ENCODE measurements at regions not wholly inside any gene's neighbourhood (a gene's known extent, or its start where the extent isn't known, plus 50 kb on each side); places are given as distances from the start of the nearest gene placed in this dataset.

DNA sequence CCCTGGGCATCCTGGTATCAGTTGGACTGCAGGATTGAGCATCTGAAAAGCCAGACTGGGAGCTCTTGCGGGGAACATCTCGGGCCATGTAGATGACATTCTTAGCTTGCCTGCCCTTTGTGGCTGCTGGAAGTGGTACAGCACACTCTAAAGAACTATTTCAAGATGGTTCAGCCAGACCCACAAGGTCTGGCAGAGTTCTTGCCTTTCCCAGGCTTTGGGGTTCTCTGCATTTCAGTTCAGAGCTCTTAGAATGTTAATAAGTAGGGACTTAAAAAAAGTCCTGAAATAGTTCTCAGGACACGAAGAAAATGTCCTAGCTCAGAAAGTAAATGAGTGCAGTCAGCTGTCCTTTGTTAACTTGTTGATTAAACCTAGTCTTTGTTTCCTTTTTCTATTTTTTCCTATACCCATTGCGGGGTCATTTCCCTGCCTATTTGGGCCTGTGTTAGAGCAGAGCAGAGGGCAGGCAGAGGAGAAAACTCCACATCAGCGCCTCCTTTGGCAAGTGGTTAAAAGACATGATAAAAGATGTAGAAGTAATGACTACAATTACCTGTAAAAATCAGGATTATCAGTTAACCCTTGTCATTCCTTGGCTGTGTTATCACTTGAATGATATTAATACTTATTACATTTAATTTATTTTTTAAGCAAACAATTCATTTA is 291.5 kb downstream of the ZSWIM6 start:
- intact Hi-C loops (cut with DNase I; ENCODE audit: low total_unique reads), result no loop called here
- TF ChIP-seq, protein P1, sequence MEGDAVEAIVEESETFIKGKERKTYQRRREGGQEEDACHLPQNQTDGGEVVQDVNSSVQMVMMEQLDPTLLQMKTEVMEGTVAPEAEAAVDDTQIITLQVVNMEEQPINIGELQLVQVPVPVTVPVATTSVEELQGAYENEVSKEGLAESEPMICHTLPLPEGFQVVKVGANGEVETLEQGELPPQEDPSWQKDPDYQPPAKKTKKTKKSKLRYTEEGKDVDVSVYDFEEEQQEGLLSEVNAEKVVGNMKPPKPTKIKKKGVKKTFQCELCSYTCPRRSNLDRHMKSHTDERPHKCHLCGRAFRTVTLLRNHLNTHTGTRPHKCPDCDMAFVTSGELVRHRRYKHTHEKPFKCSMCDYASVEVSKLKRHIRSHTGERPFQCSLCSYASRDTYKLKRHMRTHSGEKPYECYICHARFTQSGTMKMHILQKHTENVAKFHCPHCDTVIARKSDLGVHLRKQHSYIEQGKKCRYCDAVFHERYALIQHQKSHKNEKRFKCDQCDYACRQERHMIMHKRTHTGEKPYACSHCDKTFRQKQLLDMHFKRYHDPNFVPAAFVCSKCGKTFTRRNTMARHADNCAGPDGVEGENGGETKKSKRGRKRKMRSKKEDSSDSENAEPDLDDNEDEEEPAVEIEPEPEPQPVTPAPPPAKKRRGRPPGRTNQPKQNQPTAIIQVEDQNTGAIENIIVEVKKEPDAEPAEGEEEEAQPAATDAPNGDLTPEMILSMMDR (IDR thresholded peaks at IDR 0.05), result no peak
- DNase-seq, result no peak
- no peaks in the 10 kb centered on the region for H3K27me3 ChIP-seq
- H3K36me3 ChIP-seq, result no peaks in the 10 kb centered on the region
- no peak overlapping the region for H3K4me3 ChIP-seq
- H3K27ac ChIP-seq, result no peak overlapping the region
- H3K4me1 ChIP-seq, result peaks cover 0 to 42% (median 34%) of the 10 kb centered on the region in 4 donors
- H3K9me3 ChIP-seq, result no peaks in the 10 kb centered on the region

DNA sequence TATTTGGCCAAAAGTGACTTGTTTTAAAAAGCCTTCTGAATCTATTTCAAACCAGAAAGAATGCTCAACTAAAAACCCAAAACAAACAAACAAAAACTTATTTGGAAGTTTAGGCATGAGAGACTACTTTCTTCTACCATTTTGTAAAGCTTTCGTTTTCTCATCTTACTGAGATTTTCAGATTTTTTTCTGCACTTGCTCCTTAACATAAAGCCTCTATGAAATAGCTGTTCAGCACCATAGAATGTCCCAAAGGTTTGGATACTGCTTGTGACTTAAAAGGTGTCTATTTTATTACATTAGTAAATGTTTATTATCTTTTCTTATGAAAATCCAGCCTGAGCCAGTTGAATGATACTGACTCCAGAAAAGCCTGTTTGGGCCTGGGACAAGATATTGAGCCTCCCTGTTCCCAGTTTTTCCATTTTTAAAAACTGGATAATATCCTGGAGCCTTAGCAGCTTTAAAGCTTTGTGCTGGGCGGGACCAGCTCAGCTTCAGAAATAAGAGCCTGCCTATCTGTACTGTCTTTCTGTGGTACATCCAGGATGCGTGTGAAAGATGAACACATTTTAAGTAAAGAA is 292.6 kb downstream of the ZSWIM6 start:
- DNase-seq, result no peak
- TF ChIP-seq, protein P1 (IDR thresholded peaks at IDR 0.05), result no peak
- Histone ChIP-seq H3K27ac (no peak overlapping the region), H3K9me3 (no peaks in the 10 kb centered on the region), H3K36me3 (no peaks in the 10 kb centered on the region), H3K27me3 (no peaks in the 10 kb centered on the region), H3K4me3 (no peak overlapping the region), H3K4me1 (peaks cover 0 to 38% (median 31%) of the 10 kb centered on the region in 4 donors)
- intact Hi-C loops (cut with DNase I; ENCODE audit: low total_unique reads), result no loop called here

DNA sequence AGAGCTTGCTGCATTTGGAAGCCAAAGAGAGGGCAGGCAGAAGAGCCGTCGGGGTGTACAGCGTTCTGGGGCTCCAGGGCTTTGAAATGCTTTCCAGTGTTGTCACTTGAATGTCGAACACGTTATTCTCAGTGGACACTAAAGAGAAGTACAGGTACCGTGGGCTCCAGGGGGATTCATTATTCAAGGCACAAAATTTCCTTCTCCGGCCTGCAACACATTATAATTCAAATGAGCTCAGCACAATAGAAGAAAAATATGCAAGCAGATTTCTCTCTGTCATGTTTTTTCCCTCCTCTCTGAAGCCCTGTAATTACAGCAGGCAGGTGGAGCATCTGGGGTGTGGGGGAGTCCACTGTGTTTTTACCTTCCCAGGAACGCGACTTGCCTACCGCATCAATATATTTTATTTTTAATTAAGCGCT is 293.1 kb downstream of the ZSWIM6 start:
- H3K27ac ChIP-seq, result peak overlapping the region; percentile 69 to 78
- H3K4me3 ChIP-seq, result peak overlapping the region; percentile 53 to 75
- DNase-seq, result no peak
- H3K9me3 ChIP-seq, result no peaks in the 10 kb centered on the region
- H3K27me3 ChIP-seq, result no peaks in the 10 kb centered on the region
- intact Hi-C loops (cut with DNase I; ENCODE audit: low total_unique reads), result no loop called here
- TF ChIP-seq, protein P1 (IDR thresholded peaks at IDR 0.05), result no peak
- H3K36me3 ChIP-seq, result no peaks in the 10 kb centered on the region
- peaks cover 0 to 33% (median 26%) of the 10 kb centered on the region in 4 donors for H3K4me1 ChIP-seq

- H3K4me1 ChIP-seq, result peaks cover 0 to 25% (median 18%) of the 10 kb centered on the region in 4 donors
- TF ChIP-seq, protein P1 (IDR thresholded peaks at IDR 0.05), result no peak
Measured at GRCh38 chr5:61625681-61626621, 293.9 kb downstream of the ZSWIM6 start.

GRCh38 chr5:61626639-61627282 is 294.7 kb downstream of the ZSWIM6 start:
- intact Hi-C loops (cut with DNase I; ENCODE audit: low total_unique reads), result no loop called here
- TF ChIP-seq, protein P1 (IDR thresholded peaks at IDR 0.05), result no peak
- DNase-seq, result no peak
- peak overlapping the region; percentile 69 to 78 for H3K27ac ChIP-seq
- H3K36me3 ChIP-seq, result no peaks in the 10 kb centered on the region
- H3K27me3 ChIP-seq, result no peaks in the 10 kb centered on the region
- H3K9me3 ChIP-seq, result no peaks in the 10 kb centered on the region
- H3K4me1 ChIP-seq, result peaks cover 0 to 27% (median 20%) of the 10 kb centered on the region in 4 donors
- peak overlapping the region; percentile 53 to 75 for H3K4me3 ChIP-seq

More at GRCh38 chr5:61625681-61626621, 293.9 kb downstream of the ZSWIM6 start:
- DNase-seq, result peak; percentile 66 to 87
- intact Hi-C loops (cut with DNase I; ENCODE audit: low total_unique reads), result no loop called here
- peak overlapping the region; percentile 53 to 75 for H3K4me3 ChIP-seq
- H3K27me3 ChIP-seq, result no peaks in the 10 kb centered on the region
- no peaks in the 10 kb centered on the region for H3K9me3 ChIP-seq
- peak overlapping the region; percentile 69 to 78 for H3K27ac ChIP-seq
- H3K36me3 ChIP-seq, result no peaks in the 10 kb centered on the region
